ENCODE measurements at regions not wholly inside any gene's neighbourhood (a gene's known extent, or its start where the extent isn't known, plus 50 kb on each side); places are given as distances from the start of the nearest gene placed in this dataset.

DNA sequence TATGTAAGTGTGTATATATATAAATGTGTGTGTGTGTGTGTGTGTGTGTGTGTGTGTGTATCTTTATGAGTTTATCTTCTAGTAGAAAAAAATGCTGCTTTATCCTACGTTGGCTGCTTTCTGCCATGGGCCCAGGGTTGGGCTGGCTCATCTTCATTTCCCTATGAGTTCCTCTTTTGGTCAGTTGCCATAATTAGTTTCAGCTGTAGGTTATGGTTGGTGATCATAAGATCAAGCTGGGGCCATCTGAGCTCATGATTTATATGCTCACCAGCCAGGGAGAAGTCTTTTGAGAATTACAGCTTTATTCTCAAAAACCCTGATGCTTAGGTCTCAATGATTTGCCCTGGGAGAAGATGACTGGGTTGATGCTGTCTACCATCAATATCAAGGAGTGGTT, 775.8 kb upstream of the ARPP21 start:
- H3K4me3 Mint-ChIP-seq (ENCODE audit: unreplicated experiment), result no peak overlapping the region
- no peaks in the 10 kb centered on the region for H3K9me3 ChIP-seq
- H3K27me3 Mint-ChIP-seq (ENCODE audit: insufficient read depth, unreplicated experiment), result peaks cover 3% of the 10 kb centered on the region
- H3K4me3 ChIP-seq (ENCODE audit: low read depth, low read length), result no peak overlapping the region
- H3K36me3 Mint-ChIP-seq (ENCODE audit: insufficient read depth, unreplicated experiment), result peaks cover 4% of the 10 kb centered on the region
- TF ChIP-seq, protein P1, sequence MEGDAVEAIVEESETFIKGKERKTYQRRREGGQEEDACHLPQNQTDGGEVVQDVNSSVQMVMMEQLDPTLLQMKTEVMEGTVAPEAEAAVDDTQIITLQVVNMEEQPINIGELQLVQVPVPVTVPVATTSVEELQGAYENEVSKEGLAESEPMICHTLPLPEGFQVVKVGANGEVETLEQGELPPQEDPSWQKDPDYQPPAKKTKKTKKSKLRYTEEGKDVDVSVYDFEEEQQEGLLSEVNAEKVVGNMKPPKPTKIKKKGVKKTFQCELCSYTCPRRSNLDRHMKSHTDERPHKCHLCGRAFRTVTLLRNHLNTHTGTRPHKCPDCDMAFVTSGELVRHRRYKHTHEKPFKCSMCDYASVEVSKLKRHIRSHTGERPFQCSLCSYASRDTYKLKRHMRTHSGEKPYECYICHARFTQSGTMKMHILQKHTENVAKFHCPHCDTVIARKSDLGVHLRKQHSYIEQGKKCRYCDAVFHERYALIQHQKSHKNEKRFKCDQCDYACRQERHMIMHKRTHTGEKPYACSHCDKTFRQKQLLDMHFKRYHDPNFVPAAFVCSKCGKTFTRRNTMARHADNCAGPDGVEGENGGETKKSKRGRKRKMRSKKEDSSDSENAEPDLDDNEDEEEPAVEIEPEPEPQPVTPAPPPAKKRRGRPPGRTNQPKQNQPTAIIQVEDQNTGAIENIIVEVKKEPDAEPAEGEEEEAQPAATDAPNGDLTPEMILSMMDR (IDR thresholded peaks at IDR 0.05; ENCODE audit: insufficient read depth in 1 of 2, low read depth in 1 of 2, low read length in 1 of 2, severe bottlenecking in 1 of 2, unreplicated experiment in 1 of 2), result no peak
- POLR2A ChIA-PET, result no interaction called here
- intact Hi-C loops (cut with micrococcal nuclease; ENCODE audit: unreplicated experiment), result no loop called here
- H3K27me3 ChIP-seq (replicated peaks; ENCODE audit: control insufficient read depth, insufficient read depth, low read length), result no peaks in the 10 kb centered on the region
- no peaks in the 10 kb centered on the region for H3K4me1 ChIP-seq
- H3K4me1 Mint-ChIP-seq (ENCODE audit: low read depth, unreplicated experiment), result no peaks in the 10 kb centered on the region
- CTCF ChIA-PET, result no interaction called here
- H3K27ac Mint-ChIP-seq (ENCODE audit: unreplicated experiment), result no peak overlapping the region
- H3K36me3 ChIP-seq (ENCODE audit: control insufficient read depth, insufficient read depth, low read length), result no peaks in the 10 kb centered on the region
- no TSS peak for BruUV-seq (replicated peaks)
- H3K9me3 Mint-ChIP-seq (ENCODE audit: unreplicated experiment), result no peaks in the 10 kb centered on the region
- DNase-seq, result no peak

DNA sequence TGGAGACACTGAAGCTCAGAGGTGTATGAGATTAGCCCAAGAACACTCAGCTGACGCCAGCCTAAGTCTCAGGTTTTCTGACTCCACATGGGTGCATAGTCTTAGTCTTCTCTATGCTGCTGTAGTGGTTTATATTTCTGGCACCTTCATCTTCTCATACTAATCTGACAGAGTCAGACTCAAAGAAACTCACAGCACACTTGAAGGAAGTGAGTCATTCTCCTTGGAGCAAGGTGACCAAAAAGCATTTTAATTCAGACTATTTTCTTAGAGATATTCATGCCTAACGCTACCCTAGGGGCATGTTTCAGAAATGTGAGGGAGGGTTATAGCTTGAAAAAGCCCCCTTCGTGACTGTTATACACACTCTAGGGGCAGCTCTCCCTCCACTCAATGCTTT, 775.3 kb upstream of the ARPP21 start:
- Mint-ChIP-seq H3K4me3 (ENCODE audit: unreplicated experiment) (no peak overlapping the region), H3K36me3 (ENCODE audit: insufficient read depth, unreplicated experiment) (peaks cover 4% of the 10 kb centered on the region), H3K27me3 (ENCODE audit: insufficient read depth, unreplicated experiment) (peaks cover 4% of the 10 kb centered on the region), H3K4me1 (ENCODE audit: low read depth, unreplicated experiment) (no peaks in the 10 kb centered on the region), H3K27ac (ENCODE audit: unreplicated experiment) (no peak overlapping the region), H3K9me3 (ENCODE audit: unreplicated experiment) (no peaks in the 10 kb centered on the region)
- Histone ChIP-seq H3K9me3 (no peaks in the 10 kb centered on the region), H3K4me1 (no peaks in the 10 kb centered on the region), H3K36me3 (ENCODE audit: control insufficient read depth, insufficient read depth, low read length) (no peaks in the 10 kb centered on the region), H3K27me3 (replicated peaks; ENCODE audit: control insufficient read depth, insufficient read depth, low read length) (no peaks in the 10 kb centered on the region), H3K4me3 (ENCODE audit: low read depth, low read length) (no peak overlapping the region)
- ChIA-PET CTCF (no interaction called here), POLR2A (no interaction called here)
- no TSS peak for BruUV-seq (replicated peaks)
- no peak for DNase-seq
- intact Hi-C loops (cut with micrococcal nuclease; ENCODE audit: unreplicated experiment), result no loop called here
- TF ChIP-seq, protein P1 (IDR thresholded peaks at IDR 0.05; ENCODE audit: insufficient read depth in 1 of 2, low read depth in 1 of 2, low read length in 1 of 2, severe bottlenecking in 1 of 2, unreplicated experiment in 1 of 2), result no peak

DNA sequence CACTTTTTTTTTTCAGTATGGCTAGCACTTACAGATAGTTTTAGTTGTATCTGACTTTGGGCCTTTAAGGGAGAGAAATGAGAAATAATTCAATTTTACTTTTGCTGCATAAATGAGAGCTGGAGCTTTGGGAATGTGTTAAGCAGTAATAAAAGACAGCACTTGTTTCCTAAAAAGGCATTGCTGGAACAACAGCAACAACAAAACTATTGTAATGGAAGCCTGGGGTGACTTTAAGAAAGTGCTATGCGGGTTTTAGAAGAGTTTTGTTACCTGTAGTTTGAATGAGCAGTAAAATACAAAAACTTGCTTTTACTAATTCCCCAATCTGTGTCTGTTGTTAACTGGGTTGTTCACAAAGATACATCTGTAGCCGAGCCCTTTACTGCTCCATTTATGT, 774.0 kb upstream of the ARPP21 start:
- POLR2A ChIA-PET, result no interaction called here

More for the DNA sequence above, 774.0 kb upstream of the ARPP21 start:
- Mint-ChIP-seq H3K4me3 (ENCODE audit: unreplicated experiment) (no peak overlapping the region), H3K27me3 (ENCODE audit: insufficient read depth, unreplicated experiment) (peaks cover 4% of the 10 kb centered on the region), H3K27ac (ENCODE audit: unreplicated experiment) (no peak overlapping the region), H3K9me3 (ENCODE audit: unreplicated experiment) (no peaks in the 10 kb centered on the region), H3K36me3 (ENCODE audit: insufficient read depth, unreplicated experiment) (peaks cover 4% of the 10 kb centered on the region), H3K4me1 (ENCODE audit: low read depth, unreplicated experiment) (no peaks in the 10 kb centered on the region)
- Histone ChIP-seq H3K4me1 (no peaks in the 10 kb centered on the region), H3K36me3 (ENCODE audit: control insufficient read depth, insufficient read depth, low read length) (no peaks in the 10 kb centered on the region), H3K4me3 (ENCODE audit: low read depth, low read length) (no peak overlapping the region), H3K9me3 (no peaks in the 10 kb centered on the region), H3K27me3 (replicated peaks; ENCODE audit: control insufficient read depth, insufficient read depth, low read length) (no peaks in the 10 kb centered on the region)
- CTCF ChIA-PET, result no interaction called here
- no peak for DNase-seq
- BruUV-seq (replicated peaks), result no TSS peak
- TF ChIP-seq, protein P1 (IDR thresholded peaks at IDR 0.05; ENCODE audit: insufficient read depth in 1 of 2, low read depth in 1 of 2, low read length in 1 of 2, severe bottlenecking in 1 of 2, unreplicated experiment in 1 of 2), result no peak
- intact Hi-C loops (cut with micrococcal nuclease; ENCODE audit: unreplicated experiment), result no loop called here

Data from Caco-2 (cell line).